PFSK-1 (cell line): ENCODE measurements at regions not wholly inside any gene's neighbourhood (a gene's known extent, or its start where the extent isn't known, plus 50 kb on each side); places are given as distances from the start of the nearest gene placed in this dataset.

ENCODE experiments used
- POLR2AphosphoS5 ChIP-seq: IDR thresholded peaks from 2 replicates; pipeline ENCODE4 v1.6.1; 2012; ENCODE audit warnings: low read depth, mild to moderate bottlenecking, control low read depth, low read length, moderate library complexity
- TF ChIP-seq, protein P1 (sequence below), 2 experiments: IDR thresholded peaks; 2 replicates each; pipeline versions ENCODE4 v1.6.1 to v1.8.0; 2011 to 2012; ENCODE audit warnings: low read depth in 2 of 2, low read length in 2 of 2, control low read depth in 1 of 2, inconsistent platforms in 1 of 2, mild to moderate bottlenecking in 1 of 2, moderate library complexity in 1 of 2; ENCODE audit not compliant: insufficient read depth in 1 of 2

DNA sequence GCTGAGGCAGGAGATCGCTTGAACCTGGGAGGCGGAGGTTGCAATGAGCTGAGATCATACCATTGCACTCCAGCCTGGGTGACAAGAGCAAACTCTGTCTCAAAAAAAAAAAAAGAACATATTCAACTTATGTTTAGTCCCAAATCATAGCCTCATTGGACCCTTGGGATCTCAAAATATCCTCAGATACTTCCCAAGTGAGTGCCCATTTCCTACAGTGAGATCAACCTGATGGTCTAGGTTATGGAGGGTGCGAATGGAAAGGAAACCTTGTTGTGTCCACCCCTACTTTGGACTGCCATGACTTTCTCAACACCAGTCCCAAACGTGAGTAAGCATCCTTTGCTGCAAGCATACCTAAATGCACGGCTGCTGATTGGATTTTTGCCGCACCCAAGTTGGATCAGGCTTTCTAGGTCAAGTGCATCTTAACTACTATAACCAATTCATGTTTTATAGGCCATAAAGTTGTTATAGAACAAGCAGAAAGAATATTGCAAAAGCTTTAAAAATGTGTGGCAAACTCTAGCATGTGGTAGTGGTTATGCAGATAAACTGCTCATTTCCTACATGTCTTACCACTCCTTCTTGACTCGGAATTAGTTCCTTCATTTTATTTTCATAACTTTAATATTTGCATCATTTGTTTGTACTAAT, 131.2 kb downstream of the PLEKHG1 start:
- TF ChIP-seq, protein P1, sequence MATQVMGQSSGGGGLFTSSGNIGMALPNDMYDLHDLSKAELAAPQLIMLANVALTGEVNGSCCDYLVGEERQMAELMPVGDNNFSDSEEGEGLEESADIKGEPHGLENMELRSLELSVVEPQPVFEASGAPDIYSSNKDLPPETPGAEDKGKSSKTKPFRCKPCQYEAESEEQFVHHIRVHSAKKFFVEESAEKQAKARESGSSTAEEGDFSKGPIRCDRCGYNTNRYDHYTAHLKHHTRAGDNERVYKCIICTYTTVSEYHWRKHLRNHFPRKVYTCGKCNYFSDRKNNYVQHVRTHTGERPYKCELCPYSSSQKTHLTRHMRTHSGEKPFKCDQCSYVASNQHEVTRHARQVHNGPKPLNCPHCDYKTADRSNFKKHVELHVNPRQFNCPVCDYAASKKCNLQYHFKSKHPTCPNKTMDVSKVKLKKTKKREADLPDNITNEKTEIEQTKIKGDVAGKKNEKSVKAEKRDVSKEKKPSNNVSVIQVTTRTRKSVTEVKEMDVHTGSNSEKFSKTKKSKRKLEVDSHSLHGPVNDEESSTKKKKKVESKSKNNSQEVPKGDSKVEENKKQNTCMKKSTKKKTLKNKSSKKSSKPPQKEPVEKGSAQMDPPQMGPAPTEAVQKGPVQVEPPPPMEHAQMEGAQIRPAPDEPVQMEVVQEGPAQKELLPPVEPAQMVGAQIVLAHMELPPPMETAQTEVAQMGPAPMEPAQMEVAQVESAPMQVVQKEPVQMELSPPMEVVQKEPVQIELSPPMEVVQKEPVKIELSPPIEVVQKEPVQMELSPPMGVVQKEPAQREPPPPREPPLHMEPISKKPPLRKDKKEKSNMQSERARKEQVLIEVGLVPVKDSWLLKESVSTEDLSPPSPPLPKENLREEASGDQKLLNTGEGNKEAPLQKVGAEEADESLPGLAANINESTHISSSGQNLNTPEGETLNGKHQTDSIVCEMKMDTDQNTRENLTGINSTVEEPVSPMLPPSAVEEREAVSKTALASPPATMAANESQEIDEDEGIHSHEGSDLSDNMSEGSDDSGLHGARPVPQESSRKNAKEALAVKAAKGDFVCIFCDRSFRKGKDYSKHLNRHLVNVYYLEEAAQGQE (IDR thresholded peaks at IDR 0.05; ENCODE audit: insufficient read depth in 1 of 2, low read depth in 2 of 2, low read length in 2 of 2): no peak
- no peak for TF ChIP-seq POLR2AphosphoS5
